OCI-LY1 (cell line): ENCODE measurements at regions not wholly inside any gene's neighbourhood (a gene's known extent, or its start where the extent isn't known, plus 50 kb on each side); places are given as distances from the start of the nearest gene placed in this dataset.

Experiments
- H2AFZ ChIP-seq: fragments of 200-600 bp; sonication (generic), shearing (Covaris generic); 2 replicates; pipeline ENCODE4 v1.6.0; 2014; ENCODE audit warnings: antibody characterized with exemption, mild to moderate bottlenecking, low read length
- H3F3A ChIP-seq: fragments of 200-600 bp; sonication (generic), shearing (Covaris generic); 2 replicates; pipeline ENCODE4 v1.6.0; 2014; ENCODE audit warnings: mild to moderate bottlenecking, antibody characterized with exemption, low read length, moderate library complexity; ENCODE audit not compliant: insufficient read depth
- H3K27ac ChIP-seq: fragments of 200-600 bp; sonication (generic); 2 replicates; pipeline ENCODE4 v1.5.1; 2014; ENCODE audit warnings: low read length, mixed run types, mild to moderate bottlenecking, low read depth; ENCODE audit not compliant: poor library complexity, severe bottlenecking
- H3K27me3 ChIP-seq: fragments of 200-600 bp; sonication (generic); 2 replicates; pipeline ENCODE4 v1.6.0; 2014; ENCODE audit warnings: antibody characterized with exemption, mild to moderate bottlenecking, low read length, moderate library complexity; ENCODE audit not compliant: insufficient read depth
- H3K36me3 ChIP-seq: fragments of 200-600 bp; sonication (generic); 2 replicates; pipeline ENCODE4 v1.6.1; 2014; ENCODE audit warnings: mild to moderate bottlenecking, antibody characterized with exemption, low read length, moderate library complexity, mixed read lengths; ENCODE audit not compliant: insufficient read depth
- H3K4me1 ChIP-seq: fragments of 200-600 bp; sonication (generic); 2 replicates; pipeline ENCODE4 v1.5.1; 2014; ENCODE audit warnings: mild to moderate bottlenecking, low read length, moderate library complexity; ENCODE audit not compliant: insufficient read depth, severe bottlenecking
- H3K4me2 ChIP-seq: fragments of 200-600 bp; sonication (generic), shearing (Covaris generic); 2 replicates; pipeline ENCODE4 v1.6.1; 2014; ENCODE audit warnings: low read length
- H3K4me3 ChIP-seq: fragments of 200-600 bp; sonication (generic); 2 replicates; pipeline ENCODE4 v1.5.1; 2014; ENCODE audit warnings: low read length, low read depth, mild to moderate bottlenecking, mixed read lengths; ENCODE audit not compliant: poor library complexity, severe bottlenecking
- H3K79me2 ChIP-seq: fragments of 200-600 bp; shearing (Covaris generic); 2 replicates; pipeline ENCODE4 v1.6.1; 2016; ENCODE audit warnings: mixed run types, low read length, mixed read lengths; ENCODE audit not compliant: insufficient read depth
- H3K9ac ChIP-seq: fragments of 200-600 bp; sonication (generic), shearing (Covaris generic); 2 replicates; pipeline ENCODE4 v1.6.1; 2014; ENCODE audit warnings: mild to moderate bottlenecking, low read length, mixed read lengths
- H3K9me2 ChIP-seq: fragments of 200-600 bp; sonication (generic), shearing (Covaris generic); 2 replicates; pipeline ENCODE4 v1.6.1; 2014; ENCODE audit warnings: low read depth, mild to moderate bottlenecking, low read length, mixed read lengths
- H3K9me3 ChIP-seq: fragments of 200-600 bp; shearing (Covaris generic); 2 replicates; pipeline ENCODE4 v1.6.1; 2014; ENCODE audit warnings: low read length, mixed read lengths
- H4K20me1 ChIP-seq: fragments of 200-600 bp; sonication (generic), shearing (Covaris generic); 2 replicates; pipeline ENCODE4 v1.6.0; 2016; ENCODE audit warnings: mild to moderate bottlenecking, low read length; ENCODE audit not compliant: insufficient read depth
- EZH2 ChIP-seq: fragments of 200-600 bp; sonication (generic), shearing (Covaris generic); IDR thresholded peaks from 2 replicates; pipeline ENCODE4 v1.8.0; 2017; ENCODE audit warnings: borderline replicate concordance, mixed run types, mild to moderate bottlenecking, antibody characterized with exemption, low read length, moderate library complexity, mixed read lengths
- TF ChIP-seq, protein P1 (sequence below): fragments of 200-600 bp; sonication (generic), shearing (Covaris generic); IDR thresholded peaks from 2 replicates; pipeline ENCODE4 v1.5.1; 2017; ENCODE audit warnings: mild to moderate bottlenecking, antibody characterized with exemption, low read length, moderate library complexity, mixed read lengths

DNA sequence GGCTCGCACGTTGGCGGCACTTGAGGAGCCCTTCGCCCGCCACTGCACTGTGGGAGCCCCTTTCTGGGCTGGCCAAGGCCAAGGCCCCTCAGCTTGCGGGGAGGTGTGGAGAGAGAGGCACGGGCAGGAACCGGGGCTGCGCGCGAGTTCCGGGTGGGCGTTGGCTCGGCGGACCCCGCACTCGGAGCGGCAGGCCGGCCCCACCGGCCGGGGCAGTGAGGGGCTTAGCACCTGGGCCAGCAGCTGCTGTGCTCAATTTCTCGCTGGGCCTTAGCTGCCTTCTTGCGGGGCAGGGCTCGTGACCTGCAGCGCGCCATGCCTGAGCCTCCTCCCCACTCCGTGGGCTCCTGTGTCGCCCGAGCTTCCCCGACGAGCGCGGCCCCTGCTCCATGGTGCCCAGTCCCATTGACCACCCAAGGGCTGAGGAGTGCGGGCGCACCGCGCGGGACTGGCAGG, 71.6 kb upstream of the CNTN1 start:
- Histone ChIP-seq H3K4me2 (no peak overlapping the region), H3K27me3 (no peaks in the 10 kb centered on the region), H3K4me3 (no peak overlapping the region), H3K79me2 (no peaks in the 10 kb centered on the region), H4K20me1 (no peaks in the 10 kb centered on the region), H3F3A (no peaks in the 10 kb centered on the region), H3K4me1 (no peaks in the 10 kb centered on the region), H2AFZ (no peak overlapping the region), H3K36me3 (no peaks in the 10 kb centered on the region), H3K9me2 (no peaks in the 10 kb centered on the region), H3K9ac (no peak overlapping the region), H3K9me3 (no peaks in the 10 kb centered on the region), H3K27ac (no peak overlapping the region)
- TF ChIP-seq, protein P1, sequence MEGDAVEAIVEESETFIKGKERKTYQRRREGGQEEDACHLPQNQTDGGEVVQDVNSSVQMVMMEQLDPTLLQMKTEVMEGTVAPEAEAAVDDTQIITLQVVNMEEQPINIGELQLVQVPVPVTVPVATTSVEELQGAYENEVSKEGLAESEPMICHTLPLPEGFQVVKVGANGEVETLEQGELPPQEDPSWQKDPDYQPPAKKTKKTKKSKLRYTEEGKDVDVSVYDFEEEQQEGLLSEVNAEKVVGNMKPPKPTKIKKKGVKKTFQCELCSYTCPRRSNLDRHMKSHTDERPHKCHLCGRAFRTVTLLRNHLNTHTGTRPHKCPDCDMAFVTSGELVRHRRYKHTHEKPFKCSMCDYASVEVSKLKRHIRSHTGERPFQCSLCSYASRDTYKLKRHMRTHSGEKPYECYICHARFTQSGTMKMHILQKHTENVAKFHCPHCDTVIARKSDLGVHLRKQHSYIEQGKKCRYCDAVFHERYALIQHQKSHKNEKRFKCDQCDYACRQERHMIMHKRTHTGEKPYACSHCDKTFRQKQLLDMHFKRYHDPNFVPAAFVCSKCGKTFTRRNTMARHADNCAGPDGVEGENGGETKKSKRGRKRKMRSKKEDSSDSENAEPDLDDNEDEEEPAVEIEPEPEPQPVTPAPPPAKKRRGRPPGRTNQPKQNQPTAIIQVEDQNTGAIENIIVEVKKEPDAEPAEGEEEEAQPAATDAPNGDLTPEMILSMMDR, result no peak
- TF ChIP-seq EZH2, result no peak

DNA sequence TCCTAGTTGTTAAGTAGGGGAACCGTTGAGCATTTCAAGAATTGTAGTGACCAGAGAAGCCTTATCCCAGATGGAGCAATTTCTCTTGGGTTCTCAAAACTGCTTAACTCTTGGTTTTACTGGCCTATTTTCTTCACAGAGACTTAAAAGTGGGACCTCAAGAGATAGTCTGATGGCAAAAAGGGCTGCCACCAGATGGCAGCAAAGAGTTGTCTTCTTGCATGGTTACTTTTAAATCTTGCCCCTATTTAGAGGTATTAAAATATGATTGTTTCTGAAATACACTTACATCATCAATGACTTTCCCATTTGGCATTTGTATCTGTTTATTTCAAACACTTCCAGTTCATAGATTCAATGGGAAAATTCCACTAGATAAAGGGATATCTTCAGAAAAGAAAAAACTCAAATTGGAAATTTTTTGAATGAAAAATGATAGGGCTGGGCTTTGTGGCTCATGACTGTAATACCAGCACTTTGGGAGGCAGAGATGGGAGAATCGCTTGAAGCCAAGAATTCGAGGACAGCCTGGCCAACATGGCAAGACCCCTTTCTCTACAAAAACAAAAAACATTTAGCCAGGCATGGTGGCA, 69.9 kb upstream of the CNTN1 start:
- TF ChIP-seq, protein P1, result peak; percentile 83
- no peak for TF ChIP-seq EZH2
- H3K9ac ChIP-seq, result no peak overlapping the region
- H3K4me1 ChIP-seq, result no peaks in the 10 kb centered on the region
- no peaks in the 10 kb centered on the region for H3K36me3 ChIP-seq
- no peaks in the 10 kb centered on the region for H3K9me3 ChIP-seq
- H4K20me1 ChIP-seq, result no peaks in the 10 kb centered on the region
- H2AFZ ChIP-seq, result no peak overlapping the region
- H3K79me2 ChIP-seq, result no peaks in the 10 kb centered on the region
- no peaks in the 10 kb centered on the region for H3K9me2 ChIP-seq
- no peak overlapping the region for H3K27ac ChIP-seq
- no peaks in the 10 kb centered on the region for H3F3A ChIP-seq
- H3K27me3 ChIP-seq, result no peaks in the 10 kb centered on the region
- no peak overlapping the region for H3K4me2 ChIP-seq
- H3K4me3 ChIP-seq, result no peak overlapping the region

DNA sequence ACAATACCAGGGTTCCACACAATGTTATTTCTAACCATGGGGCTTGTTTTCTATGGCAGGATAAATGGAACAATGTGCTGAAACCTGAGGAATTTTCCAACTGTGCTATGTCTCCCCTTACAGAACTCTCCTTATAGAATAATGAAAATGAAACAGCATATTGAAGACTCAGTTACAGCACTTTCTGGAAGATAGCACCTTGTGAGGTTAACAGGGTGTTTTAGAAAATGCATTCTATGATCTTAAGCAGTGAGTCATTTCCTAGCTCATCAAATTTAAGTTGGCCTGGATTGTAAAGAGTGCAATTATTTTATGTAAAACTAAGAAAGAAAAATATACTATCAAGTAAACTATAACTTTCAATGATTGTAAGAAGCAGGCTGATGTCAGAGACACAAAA, 60.1 kb upstream of the CNTN1 start:
- no peaks in the 10 kb centered on the region for H3K9me2 ChIP-seq
- H3K36me3 ChIP-seq, result no peaks in the 10 kb centered on the region
- H2AFZ ChIP-seq, result no peak overlapping the region
- H3K27ac ChIP-seq, result no peak overlapping the region
- no peaks in the 10 kb centered on the region for H3K79me2 ChIP-seq
- H3K9ac ChIP-seq, result no peak overlapping the region
- H3K4me1 ChIP-seq, result no peaks in the 10 kb centered on the region
- H4K20me1 ChIP-seq, result no peaks in the 10 kb centered on the region
- H3K4me3 ChIP-seq, result no peak overlapping the region
- no peaks in the 10 kb centered on the region for H3K27me3 ChIP-seq
- H3K9me3 ChIP-seq, result no peaks in the 10 kb centered on the region
- H3F3A ChIP-seq, result no peaks in the 10 kb centered on the region
- H3K4me2 ChIP-seq, result no peak overlapping the region
- TF ChIP-seq, protein P1, result no peak
- no peak for TF ChIP-seq EZH2
